Fibroblast of the aortic adventitia (primary cell): ENCODE measurements at regions not wholly inside any gene's neighbourhood (a gene's known extent, or its start where the extent isn't known, plus 50 kb on each side); places are given as distances from the start of the nearest gene placed in this dataset.

Source experiments
- DNase-seq: peaks from one replicate; pipeline ENCODE4 v3.0.0-alpha.2; 2010; ENCODE audit warnings: low read depth
- H3K4me3 ChIP-seq: 2 replicates; pipeline ENCODE4 v1.5.1; 2011; ENCODE audit warnings: low read depth, mild to moderate bottlenecking, control low read depth, low read length, moderate library complexity
- CTCF ChIP-seq: IDR thresholded peaks from 2 replicates; pipeline ENCODE4 v1.5.1; 2011; ENCODE audit warnings: mild to moderate bottlenecking, low read length, control low read depth, inconsistent platforms; ENCODE audit not compliant: insufficient read depth

DNA sequence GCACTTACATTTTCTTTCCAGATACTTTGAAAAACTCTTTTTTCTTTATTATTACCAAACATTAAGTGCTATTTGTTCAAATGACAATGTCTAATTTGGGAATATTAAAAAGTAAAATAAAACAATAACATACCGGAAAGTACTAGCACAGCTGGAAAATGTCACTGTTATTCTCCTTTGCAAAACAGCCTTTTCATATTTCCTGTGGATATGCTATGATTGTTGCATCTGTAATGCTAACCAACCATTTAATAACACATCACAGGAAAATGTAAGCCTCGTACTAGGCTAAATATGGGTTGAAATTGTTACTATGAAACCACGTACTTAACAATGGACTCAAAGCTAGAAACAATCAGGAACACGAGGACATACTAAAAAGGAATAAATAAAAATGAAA, 298.1 kb downstream of the CBLN2 start:
- no peak overlapping the region for H3K4me3 ChIP-seq
- TF ChIP-seq CTCF: no peak
- no peak for DNase-seq

DNA sequence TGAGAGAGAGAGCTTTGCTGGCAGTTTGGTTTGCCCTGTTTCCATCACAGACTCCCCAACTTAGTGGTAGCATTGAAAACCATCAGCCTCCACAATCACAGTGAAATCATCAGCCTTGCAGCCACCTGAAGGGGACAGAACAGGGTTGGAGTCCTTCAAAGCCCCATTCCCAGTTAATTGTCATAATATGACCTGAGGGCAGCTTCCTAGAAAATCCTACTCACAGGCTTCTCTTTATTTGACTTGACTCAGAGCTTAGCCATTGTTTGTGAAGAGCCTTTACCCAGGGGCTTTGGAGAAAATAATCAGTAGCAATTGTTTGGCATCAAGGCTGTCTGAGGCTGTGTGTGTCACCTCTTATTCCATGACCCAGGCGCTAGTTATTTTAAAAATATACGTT, 308.7 kb downstream of the CBLN2 start:
- no peak for DNase-seq
- H3K4me3 ChIP-seq: no peak overlapping the region
- no peak for TF ChIP-seq CTCF

DNA sequence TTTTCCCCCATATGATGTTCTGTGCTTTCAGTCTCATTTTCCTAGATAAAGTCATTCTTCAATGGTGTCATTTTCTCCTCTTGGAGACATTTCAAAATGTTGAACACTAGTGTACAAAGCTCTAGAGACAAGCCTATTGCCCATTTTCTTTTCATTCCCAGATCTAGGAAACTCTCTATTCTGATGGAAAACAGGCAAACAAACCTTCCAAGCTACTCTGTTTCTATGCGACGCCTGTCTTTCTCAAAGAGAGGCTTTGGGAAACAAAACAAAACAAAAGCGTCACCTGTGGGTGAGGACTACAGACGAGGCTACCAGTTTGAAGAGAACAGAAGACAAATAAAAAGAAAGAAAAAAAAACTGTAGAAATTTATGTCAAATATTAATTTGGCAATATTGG, 311.0 kb downstream of the CBLN2 start:
- DNase-seq: no peak
- TF ChIP-seq CTCF: no peak
- no peak overlapping the region for H3K4me3 ChIP-seq

DNA sequence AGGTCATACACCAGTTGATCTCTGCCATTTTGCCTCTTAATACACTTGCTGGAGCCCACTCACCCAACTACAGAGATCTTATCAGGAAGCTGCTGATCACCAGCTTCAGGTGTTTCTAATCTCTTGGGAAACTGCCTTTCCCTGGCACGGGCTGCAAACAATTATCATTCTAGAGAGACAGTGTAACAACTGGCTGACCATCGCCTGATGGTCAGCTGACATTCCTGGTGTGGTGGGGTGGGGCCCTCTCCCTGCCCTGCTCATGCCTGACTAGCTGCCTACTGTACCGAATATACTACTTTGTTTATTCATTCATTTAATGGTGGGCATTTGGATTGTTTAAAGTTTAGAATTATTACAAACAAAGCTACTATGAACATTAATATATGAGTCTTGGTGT, 311.5 kb downstream of the CBLN2 start:
- no peak for DNase-seq
- H3K4me3 ChIP-seq: no peak overlapping the region
- TF ChIP-seq CTCF: no peak

DNA sequence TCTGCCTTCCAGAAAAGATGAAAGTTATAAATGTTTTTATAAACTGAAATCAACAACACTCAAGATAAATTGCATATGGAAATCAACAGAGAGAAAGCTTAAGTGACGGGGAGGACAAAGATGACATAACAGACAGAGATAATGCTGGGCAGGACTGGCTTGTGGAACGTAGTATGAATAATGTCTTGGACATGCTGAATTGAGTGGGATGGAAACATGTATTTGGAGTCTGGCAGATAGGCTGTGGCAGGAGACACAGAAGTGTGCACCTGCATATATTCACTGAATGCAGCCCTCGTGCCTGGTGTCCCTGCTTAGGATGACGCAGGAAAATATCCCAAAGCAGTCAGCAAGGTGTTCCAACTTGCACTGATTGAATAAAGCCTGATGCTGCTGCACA, 318.2 kb downstream of the CBLN2 start:
- H3K4me3 ChIP-seq: no peak overlapping the region
- no peak for DNase-seq
- TF ChIP-seq CTCF: no peak

GRCh38 chr18:72223733-72224132, 320.4 kb downstream of the CBLN2 start:
- no peak for TF ChIP-seq CTCF
- H3K4me3 ChIP-seq: no peak overlapping the region
- DNase-seq: no peak

GRCh38 chr18:72208920-72209676, 335.0 kb downstream of the CBLN2 start:
- TF ChIP-seq CTCF: no peak
- DNase-seq: no peak
- no peak overlapping the region for H3K4me3 ChIP-seq
